ENCODE measurements at regions not wholly inside any gene's neighbourhood (a gene's known extent, or its start where the extent isn't known, plus 50 kb on each side); places are given as distances from the start of the nearest gene placed in this dataset.

GRCh38 chr18:60506682-60507081, 134.1 kb upstream of the MC4R start:
- TF ChIP-seq CEBPB (IDR thresholded peaks at IDR 0.05; ENCODE audit: low read depth, low read length) (no peak), CTCF (conservative IDR thresholded peaks at IDR 0.05; ENCODE audit: low read depth, low read length) (no peak), RAD21 (IDR thresholded peaks at IDR 0.05; ENCODE audit: low read length) (no peak), SMC3 (IDR thresholded peaks at IDR 0.05; ENCODE audit: low read depth, low read length) (no peak), ELK1 (IDR thresholded peaks at IDR 0.05; ENCODE audit: borderline replicate concordance, low read depth, low read length) (no peak), MXI1 (IDR thresholded peaks at IDR 0.05; ENCODE audit: borderline replicate concordance, low read depth, low read length) (no peak), POLR2A (IDR thresholded peaks at IDR 0.05; ENCODE audit: low read depth, low read length) (no peak), CHD1 (IDR thresholded peaks at IDR 0.05; ENCODE audit: low read depth, low read length) (no peak), RCOR1 (IDR thresholded peaks at IDR 0.05; ENCODE audit: insufficient replicate concordance, low read length) (no peak), FOS (IDR thresholded peaks at IDR 0.05; ENCODE audit: low read depth, low read length) (no peak), BHLHE40 (IDR thresholded peaks at IDR 0.05; ENCODE audit: low read depth, low read length) (no peak), MAZ (IDR thresholded peaks at IDR 0.05; ENCODE audit: borderline replicate concordance, low read depth, low read length) (no peak), MAFK (IDR thresholded peaks at IDR 0.05; ENCODE audit: low read depth, low read length) (no peak), USF2 (IDR thresholded peaks at IDR 0.05; ENCODE audit: low read depth, low read length) (no peak)

Data from IMR-90 (cell line).